GM19035 (cell line): ENCODE measurements at regions not wholly inside any gene's neighbourhood (a gene's known extent, or its start where the extent isn't known, plus 50 kb on each side); places are given as distances from the start of the nearest gene placed in this dataset.

Experiments used
- ATAC-seq: cut with Tn5 transposase; IDR thresholded peaks from one replicate; pipeline ENCODE4 v1.9.1; 2021; ENCODE audit not compliant: unreplicated experiment

GRCh38 chr15:93150910-93151881 is 62.2 kb upstream of the RGMA start:
- ATAC-seq = no peak

- no peak for ATAC-seq
These were observed 57.6 kb upstream of the RGMA start for GRCh38 chr15:93146601-93147000.

- ATAC-seq = no peak
These were observed 57.2 kb upstream of the RGMA start for GRCh38 chr15:93146196-93146595.

- no peak for ATAC-seq
These were observed 55.6 kb upstream of the RGMA start for GRCh38 chr15:93144463-93145236.

GRCh38 chr15:93143186-93143585 is 54.2 kb upstream of the RGMA start:
- ATAC-seq = no peak

GRCh38 chr15:93141371-93141794 is 52.4 kb upstream of the RGMA start:
- ATAC-seq = no peak

- ATAC-seq = no peak
These were observed 50.4 kb upstream of the RGMA start for GRCh38 chr15:93139436-93139835.

- no peak for ATAC-seq
These were observed 49.8 kb upstream of the RGMA start for GRCh38 chr15:93138681-93139250.
